ENCODE measurements at regions not wholly inside any gene's neighbourhood (a gene's known extent, or its start where the extent isn't known, plus 50 kb on each side); places are given as distances from the start of the nearest gene placed in this dataset.

GRCh38 chr1:82792151-82792550 is 991.4 kb downstream of the ADGRL2 start:
- TF ChIP-seq, protein P1, sequence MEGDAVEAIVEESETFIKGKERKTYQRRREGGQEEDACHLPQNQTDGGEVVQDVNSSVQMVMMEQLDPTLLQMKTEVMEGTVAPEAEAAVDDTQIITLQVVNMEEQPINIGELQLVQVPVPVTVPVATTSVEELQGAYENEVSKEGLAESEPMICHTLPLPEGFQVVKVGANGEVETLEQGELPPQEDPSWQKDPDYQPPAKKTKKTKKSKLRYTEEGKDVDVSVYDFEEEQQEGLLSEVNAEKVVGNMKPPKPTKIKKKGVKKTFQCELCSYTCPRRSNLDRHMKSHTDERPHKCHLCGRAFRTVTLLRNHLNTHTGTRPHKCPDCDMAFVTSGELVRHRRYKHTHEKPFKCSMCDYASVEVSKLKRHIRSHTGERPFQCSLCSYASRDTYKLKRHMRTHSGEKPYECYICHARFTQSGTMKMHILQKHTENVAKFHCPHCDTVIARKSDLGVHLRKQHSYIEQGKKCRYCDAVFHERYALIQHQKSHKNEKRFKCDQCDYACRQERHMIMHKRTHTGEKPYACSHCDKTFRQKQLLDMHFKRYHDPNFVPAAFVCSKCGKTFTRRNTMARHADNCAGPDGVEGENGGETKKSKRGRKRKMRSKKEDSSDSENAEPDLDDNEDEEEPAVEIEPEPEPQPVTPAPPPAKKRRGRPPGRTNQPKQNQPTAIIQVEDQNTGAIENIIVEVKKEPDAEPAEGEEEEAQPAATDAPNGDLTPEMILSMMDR (IDR thresholded peaks at IDR 0.05): no peak
- TF ChIP-seq POLR2A (IDR thresholded peaks at IDR 0.05) (no peak), EP300 (IDR thresholded peaks at IDR 0.05) (no peak)
